Ishikawa (cell line): ENCODE measurements at regions not wholly inside any gene's neighbourhood (a gene's known extent, or its start where the extent isn't known, plus 50 kb on each side); places are given as distances from the start of the nearest gene placed in this dataset.

ENCODE experiments used
- FOXM1 ChIP-seq: IDR thresholded peaks from 2 replicates; pipeline ENCODE4 v1.6.1; 2012; ENCODE audit warnings: low read depth, borderline replicate concordance
- REST ChIP-seq: IDR thresholded peaks from 2 replicates; pipeline ENCODE4 v1.6.1; 2012; ENCODE audit warnings: low read depth, mild to moderate bottlenecking
- TAF1 ChIP-seq: IDR thresholded peaks from 2 replicates; pipeline ENCODE4 v1.6.1; 2012; ENCODE audit warnings: low read depth, mild to moderate bottlenecking
- YY1 ChIP-seq: IDR thresholded peaks from 2 replicates; pipeline ENCODE4 v1.6.1; 2012; ENCODE audit warnings: low read depth
- TF ChIP-seq, protein P1 (sequence below): IDR thresholded peaks from 2 replicates; pipeline ENCODE4 v1.6.1; 2012

GRCh38 chr6:156336089-156336488 lies 441.1 kb upstream of the ARID1B start:
- TF ChIP-seq YY1 (no peak), REST (no peak), FOXM1 (no peak), TAF1 (no peak)
- TF ChIP-seq, protein P1, sequence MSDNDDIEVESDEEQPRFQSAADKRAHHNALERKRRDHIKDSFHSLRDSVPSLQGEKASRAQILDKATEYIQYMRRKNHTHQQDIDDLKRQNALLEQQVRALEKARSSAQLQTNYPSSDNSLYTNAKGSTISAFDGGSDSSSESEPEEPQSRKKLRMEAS, result no peak
